Spleen (tissue), 7 donors: ENCODE measurements at regions not wholly inside any gene's neighbourhood (a gene's known extent, or its start where the extent isn't known, plus 50 kb on each side); places are given as distances from the start of the nearest gene placed in this dataset.

Source experiments
- CTCF ChIP-seq, 11 experiments: fragments of 200-600 bp in 7 of 11; fragments of 450-650 bp in 4 of 11; sonication (generic) in 4 of 11; IDR thresholded peaks in 8 of 11; conservative IDR thresholded peaks in 3 of 11; 1 replicate in 7 of 11; 2 replicates in 4 of 11; pipeline versions ENCODE4 v1.4.0 to v1.8.0; 2016 to 2021; ENCODE audit warnings: antibody characterized with exemption in 11 of 11, inconsistent platforms in 4 of 11, mild to moderate bottlenecking in 1 of 11
- POLR2A ChIP-seq, 3 donors: fragments of 450-650 bp; IDR thresholded peaks; one replicate each; pipeline ENCODE4 v1.5.1; 2017; ENCODE audit warnings: antibody characterized with exemption in 3 of 3, mild to moderate bottlenecking in 1 of 3
- donor health status: DM: no; HTN: no; CAD: no; lungs with moderate emphysema.
- donor health status: DM: no; HTN: no; CAD: no.
- donor health status: DM: no; HTN: no; CAD: no.

- TF ChIP-seq CTCF (IDR thresholded peaks at IDR 0.05 in 8 of 11, conservative IDR thresholded peaks at IDR 0.05 in 3 of 11): no peak
- TF ChIP-seq POLR2A (IDR thresholded peaks at IDR 0.05): no peak
Observed at GRCh38 chr1:195075973-195076372, 1532.3 kb downstream of the KCNT2 start.
